Caco-2 (cell line): ENCODE measurements at regions not wholly inside any gene's neighbourhood (a gene's known extent, or its start where the extent isn't known, plus 50 kb on each side); places are given as distances from the start of the nearest gene placed in this dataset.

Experiments used
- BruUV-seq: library from RNA; stranded (reverse); fragments of 400-500 nt; replicated peaks from 2 replicates; lab custom pipeline; 2021; lab: Mats Ljungman, UMichigan
- CTCF ChIA-PET: fragments of 300-600 bp; sonication (Branson Sonifier 250); formaldehyde crosslinking; loops from one replicate; lab custom pipeline; 2022; ENCODE audit warnings: antibody characterized with exemption; lab: Charles Lee
- POLR2A ChIA-PET: fragments of 300-600 bp; sonication (Branson Sonifier 250); formaldehyde crosslinking; loops from one replicate; lab custom pipeline; 2022; ENCODE audit warnings: antibody characterized with exemption; lab: Charles Lee
- DNase-seq, 2 experiments: peaks; one replicate each; pipeline versions ENCODE4 v3.0.0 to v3.0.0-alpha.2; 2020 to 2022
- H3K27me3 ChIP-seq: replicated peaks from 2 replicates; pipeline ENCODE4 v1.6.0; 2011; ENCODE audit warnings: low read length; ENCODE audit not compliant: control insufficient read depth, insufficient read depth
- H3K36me3 ChIP-seq: 2 replicates; pipeline ENCODE4 v1.5.1; 2011; ENCODE audit warnings: low read length; ENCODE audit not compliant: control insufficient read depth, insufficient read depth
- H3K4me1 ChIP-seq: fragments of 250-450 bp; sonication (Bioruptor Pico); 2 replicates; pipeline ENCODE4 v1.5.1; 2020; ENCODE audit warnings: mild to moderate bottlenecking
- H3K4me3 ChIP-seq: 2 replicates; pipeline ENCODE4 v1.5.1; 2011; ENCODE audit warnings: low read depth, mild to moderate bottlenecking, control low read depth, low read length
- H3K9me3 ChIP-seq: fragments of 250-450 bp; sonication (Bioruptor Pico); 2 replicates; pipeline ENCODE4 v1.5.1; 2020; ENCODE audit warnings: mild to moderate bottlenecking, moderate library complexity
- H3K27ac Mint-ChIP-seq: one replicate; pipeline ENCODE4 v1.8.0; 2022; ENCODE audit warnings: mixed read lengths; ENCODE audit not compliant: unreplicated experiment
- H3K27me3 Mint-ChIP-seq: one replicate; pipeline ENCODE4 v1.8.0; 2022; ENCODE audit warnings: mixed read lengths; ENCODE audit not compliant: insufficient read depth, unreplicated experiment
- H3K36me3 Mint-ChIP-seq: one replicate; pipeline ENCODE4 v1.8.0; 2022; ENCODE audit warnings: mild to moderate bottlenecking, mixed read lengths; ENCODE audit not compliant: insufficient read depth, unreplicated experiment
- H3K4me1 Mint-ChIP-seq: one replicate; pipeline ENCODE4 v1.8.0; 2022; ENCODE audit warnings: low read depth, mixed read lengths; ENCODE audit not compliant: unreplicated experiment
- H3K4me3 Mint-ChIP-seq: one replicate; pipeline ENCODE4 v1.8.0; 2022; ENCODE audit warnings: mild to moderate bottlenecking, moderate library complexity, mixed read lengths; ENCODE audit not compliant: unreplicated experiment
- H3K9me3 Mint-ChIP-seq: one replicate; pipeline ENCODE4 v1.8.0; 2022; ENCODE audit warnings: mixed read lengths; ENCODE audit not compliant: unreplicated experiment
- intact Hi-C: fragments of 100-400 bp; cut with micrococcal nuclease; formaldehyde crosslinking; loops from one replicate; pipeline ENCODE4 v1.10.0; 2022; ENCODE audit not compliant: unreplicated experiment
- TF ChIP-seq, protein P1 (sequence below), 2 experiments: fragments of 200-600 bp in 1 of 2; IDR thresholded peaks; 1 replicate in 1 of 2; 2 replicates in 1 of 2; pipeline versions ENCODE4 v1.5.1 to v1.8.0; 2011 to 2022; ENCODE audit warnings: antibody characterized with exemption in 1 of 2, control low read depth in 1 of 2, inconsistent platforms in 1 of 2, low read depth in 1 of 2, low read length in 1 of 2, mild to moderate bottlenecking in 1 of 2, moderate library complexity in 1 of 2; ENCODE audit not compliant: insufficient read depth in 1 of 2, severe bottlenecking in 1 of 2, unreplicated experiment in 1 of 2

DNA sequence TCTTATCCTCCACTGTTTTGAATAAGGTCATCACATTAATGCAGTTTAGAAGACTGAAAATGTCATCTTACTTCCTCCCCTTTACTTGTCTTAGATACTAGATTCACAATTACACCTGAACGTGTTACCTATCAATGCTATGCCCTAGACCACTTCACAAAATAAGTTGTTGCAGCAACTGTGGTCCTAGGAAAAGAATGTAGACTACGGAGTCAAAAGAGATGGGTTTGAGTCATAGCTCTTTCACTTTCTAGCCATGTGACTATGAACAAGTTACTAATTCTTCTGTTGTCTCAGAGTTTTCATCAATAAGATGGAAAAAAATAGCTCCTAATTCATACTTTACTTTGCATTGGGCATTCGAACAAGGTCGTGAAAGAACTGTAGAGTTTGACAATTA, 164.3 kb upstream of the PREP start:
- Histone ChIP-seq H3K36me3 (no peaks in the 10 kb centered on the region), H3K9me3 (no peaks in the 10 kb centered on the region), H3K27me3 (no peaks in the 10 kb centered on the region), H3K4me1 (peaks cover 41% of the 10 kb centered on the region), H3K4me3 (no peak overlapping the region)
- POLR2A ChIA-PET, result interaction anchor here (0.6 kb wide), 1 partner anchor 905 kb away, joined by 6 read pairs; no protein-coding TSS in a partner anchor
- CTCF ChIA-PET, result no interaction called here
- Mint-ChIP-seq H3K4me3 (no peak overlapping the region), H3K36me3 (no peaks in the 10 kb centered on the region), H3K27ac (no peak overlapping the region), H3K27me3 (peaks cover 10% of the 10 kb centered on the region), H3K4me1 (peaks cover 27% of the 10 kb centered on the region), H3K9me3 (peaks cover 27% of the 10 kb centered on the region)
- no peak for DNase-seq
- TF ChIP-seq, protein P1, sequence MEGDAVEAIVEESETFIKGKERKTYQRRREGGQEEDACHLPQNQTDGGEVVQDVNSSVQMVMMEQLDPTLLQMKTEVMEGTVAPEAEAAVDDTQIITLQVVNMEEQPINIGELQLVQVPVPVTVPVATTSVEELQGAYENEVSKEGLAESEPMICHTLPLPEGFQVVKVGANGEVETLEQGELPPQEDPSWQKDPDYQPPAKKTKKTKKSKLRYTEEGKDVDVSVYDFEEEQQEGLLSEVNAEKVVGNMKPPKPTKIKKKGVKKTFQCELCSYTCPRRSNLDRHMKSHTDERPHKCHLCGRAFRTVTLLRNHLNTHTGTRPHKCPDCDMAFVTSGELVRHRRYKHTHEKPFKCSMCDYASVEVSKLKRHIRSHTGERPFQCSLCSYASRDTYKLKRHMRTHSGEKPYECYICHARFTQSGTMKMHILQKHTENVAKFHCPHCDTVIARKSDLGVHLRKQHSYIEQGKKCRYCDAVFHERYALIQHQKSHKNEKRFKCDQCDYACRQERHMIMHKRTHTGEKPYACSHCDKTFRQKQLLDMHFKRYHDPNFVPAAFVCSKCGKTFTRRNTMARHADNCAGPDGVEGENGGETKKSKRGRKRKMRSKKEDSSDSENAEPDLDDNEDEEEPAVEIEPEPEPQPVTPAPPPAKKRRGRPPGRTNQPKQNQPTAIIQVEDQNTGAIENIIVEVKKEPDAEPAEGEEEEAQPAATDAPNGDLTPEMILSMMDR (IDR thresholded peaks at IDR 0.05; ENCODE audit: insufficient read depth in 1 of 2, low read depth in 1 of 2, low read length in 1 of 2, severe bottlenecking in 1 of 2, unreplicated experiment in 1 of 2), result no peak
- intact Hi-C loops, result no loop called here
- no TSS peak for BruUV-seq

DNA sequence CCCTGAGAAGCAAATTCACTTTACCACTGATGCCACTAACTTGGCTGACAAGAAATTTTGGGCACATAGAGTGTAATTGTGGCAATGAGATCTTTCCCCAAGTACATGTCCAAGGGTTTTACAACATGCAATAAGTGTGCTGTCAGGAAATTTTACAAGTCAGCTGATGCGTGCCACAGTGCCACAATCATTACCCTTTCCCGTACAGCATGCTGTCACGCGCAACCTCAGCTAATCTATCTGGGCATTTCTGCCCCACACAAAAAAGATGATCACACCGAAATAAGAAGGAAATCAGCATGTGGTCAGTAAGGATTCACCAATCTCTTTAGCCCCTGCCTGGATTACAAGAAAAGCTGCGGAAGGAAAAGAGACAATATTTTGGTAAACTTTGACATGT, 163.6 kb upstream of the PREP start:
- ChIA-PET POLR2A (no interaction called here), CTCF (no interaction called here)
- no peak overlapping the region for H3K4me3 ChIP-seq
- no peaks in the 10 kb centered on the region for H3K36me3 ChIP-seq
- TF ChIP-seq, protein P1 (IDR thresholded peaks at IDR 0.05; ENCODE audit: insufficient read depth in 1 of 2, low read depth in 1 of 2, low read length in 1 of 2, severe bottlenecking in 1 of 2, unreplicated experiment in 1 of 2), result no peak
- Mint-ChIP-seq H3K36me3 (no peaks in the 10 kb centered on the region), H3K27ac (no peak overlapping the region), H3K9me3 (peaks cover 27% of the 10 kb centered on the region), H3K4me1 (peaks cover 27% of the 10 kb centered on the region), H3K4me3 (no peak overlapping the region), H3K27me3 (peaks cover 7% of the 10 kb centered on the region)
- intact Hi-C loops, result no loop called here
- H3K4me1 ChIP-seq, result peaks cover 41% of the 10 kb centered on the region
- H3K27me3 ChIP-seq, result no peaks in the 10 kb centered on the region
- H3K9me3 ChIP-seq, result no peaks in the 10 kb centered on the region
- no peak for DNase-seq
- no TSS peak for BruUV-seq

DNA sequence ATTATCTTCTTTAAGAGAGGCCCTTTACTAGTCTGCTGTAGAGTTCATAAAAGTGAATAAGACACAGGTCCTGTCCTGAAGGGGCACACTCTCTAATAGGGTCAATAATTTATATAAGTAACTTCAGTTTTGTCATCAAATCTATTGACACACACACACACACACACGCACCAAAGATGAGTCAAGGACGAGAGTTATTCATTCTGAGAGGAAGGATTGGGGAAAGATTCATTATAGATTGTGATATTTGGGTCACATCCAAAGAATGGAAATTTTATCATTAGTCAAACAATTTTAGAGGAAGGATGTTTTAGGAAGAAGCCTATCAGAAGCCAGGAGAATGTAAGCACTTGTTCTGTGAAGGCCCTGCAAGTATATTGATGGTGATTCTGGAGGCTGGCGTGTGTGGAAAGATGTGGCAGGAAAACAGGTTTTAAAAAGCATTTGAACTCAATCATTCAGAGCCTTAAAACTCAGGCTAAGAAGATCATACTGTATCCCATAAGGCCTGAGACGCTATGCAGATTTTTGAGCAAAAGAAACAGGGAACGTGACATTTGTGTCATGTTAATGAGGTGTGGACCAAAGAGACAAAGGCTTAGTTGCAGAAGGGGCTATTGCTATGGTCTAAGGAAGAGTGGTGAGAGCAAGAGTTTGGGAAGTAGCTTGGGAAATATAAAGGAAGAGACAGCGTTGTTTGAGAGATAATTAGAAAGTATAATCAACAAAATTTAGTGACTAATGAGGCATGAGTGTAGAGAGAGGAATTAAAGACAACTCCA, 161.4 kb upstream of the PREP start:
- no peak for DNase-seq
- Mint-ChIP-seq H3K27me3 (peaks cover 7% of the 10 kb centered on the region), H3K36me3 (no peaks in the 10 kb centered on the region), H3K27ac (no peak overlapping the region), H3K9me3 (peaks cover 27% of the 10 kb centered on the region), H3K4me1 (peaks cover 13% of the 10 kb centered on the region), H3K4me3 (no peak overlapping the region)
- no peaks in the 10 kb centered on the region for H3K27me3 ChIP-seq
- TF ChIP-seq, protein P1 (IDR thresholded peaks at IDR 0.05; ENCODE audit: insufficient read depth in 1 of 2, low read depth in 1 of 2, low read length in 1 of 2, severe bottlenecking in 1 of 2, unreplicated experiment in 1 of 2), result no peak
- BruUV-seq, result no TSS peak
- intact Hi-C loops, result no loop called here
- peaks cover 23% of the 10 kb centered on the region for H3K4me1 ChIP-seq
- H3K9me3 ChIP-seq, result no peaks in the 10 kb centered on the region
- H3K4me3 ChIP-seq, result no peak overlapping the region
- ChIA-PET POLR2A (interaction anchor here (0.6 kb wide), 1 partner anchor 11 kb away, joined by 3 read pairs; no protein-coding TSS in a partner anchor), CTCF (no interaction called here)
- no peaks in the 10 kb centered on the region for H3K36me3 ChIP-seq
